ENCODE measurements at regions not wholly inside any gene's neighbourhood (a gene's known extent, or its start where the extent isn't known, plus 50 kb on each side); places are given as distances from the start of the nearest gene placed in this dataset.

DNA sequence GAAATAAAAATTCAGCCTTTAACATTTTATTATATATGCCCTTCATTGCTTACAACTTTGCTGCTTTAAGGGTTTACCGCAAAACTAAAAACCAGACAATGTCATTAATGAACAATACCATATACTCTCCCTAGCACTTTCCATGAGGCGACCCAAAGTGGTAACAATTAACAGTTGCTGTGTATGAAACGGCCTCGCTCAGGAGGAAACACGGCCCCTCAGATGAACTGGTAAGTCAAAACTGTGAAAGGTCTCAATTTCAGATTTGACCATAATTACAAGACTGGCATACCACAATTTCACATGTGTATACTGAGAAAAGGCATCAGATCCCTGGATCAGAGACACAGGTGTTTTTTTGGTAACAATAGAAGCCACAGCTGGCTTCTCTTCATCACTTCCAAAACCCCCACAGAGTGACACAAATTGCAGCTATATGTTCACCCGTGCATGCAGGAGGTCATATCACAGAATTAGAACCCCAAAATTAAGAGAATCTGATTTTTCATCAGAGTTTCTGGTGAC lies 611.9 kb upstream of the ADAMTS5 start:
- TF ChIP-seq, protein P1, sequence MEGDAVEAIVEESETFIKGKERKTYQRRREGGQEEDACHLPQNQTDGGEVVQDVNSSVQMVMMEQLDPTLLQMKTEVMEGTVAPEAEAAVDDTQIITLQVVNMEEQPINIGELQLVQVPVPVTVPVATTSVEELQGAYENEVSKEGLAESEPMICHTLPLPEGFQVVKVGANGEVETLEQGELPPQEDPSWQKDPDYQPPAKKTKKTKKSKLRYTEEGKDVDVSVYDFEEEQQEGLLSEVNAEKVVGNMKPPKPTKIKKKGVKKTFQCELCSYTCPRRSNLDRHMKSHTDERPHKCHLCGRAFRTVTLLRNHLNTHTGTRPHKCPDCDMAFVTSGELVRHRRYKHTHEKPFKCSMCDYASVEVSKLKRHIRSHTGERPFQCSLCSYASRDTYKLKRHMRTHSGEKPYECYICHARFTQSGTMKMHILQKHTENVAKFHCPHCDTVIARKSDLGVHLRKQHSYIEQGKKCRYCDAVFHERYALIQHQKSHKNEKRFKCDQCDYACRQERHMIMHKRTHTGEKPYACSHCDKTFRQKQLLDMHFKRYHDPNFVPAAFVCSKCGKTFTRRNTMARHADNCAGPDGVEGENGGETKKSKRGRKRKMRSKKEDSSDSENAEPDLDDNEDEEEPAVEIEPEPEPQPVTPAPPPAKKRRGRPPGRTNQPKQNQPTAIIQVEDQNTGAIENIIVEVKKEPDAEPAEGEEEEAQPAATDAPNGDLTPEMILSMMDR (IDR thresholded peaks at IDR 0.05), result no peak
- TF ChIP-seq POLR2A (IDR thresholded peaks at IDR 0.05) (no peak), EP300 (IDR thresholded peaks at IDR 0.05) (no peak)
